Naive thymus-derived CD4-positive, alpha-beta T cell (primary cell): ENCODE measurements at regions not wholly inside any gene's neighbourhood (a gene's known extent, or its start where the extent isn't known, plus 50 kb on each side); places are given as distances from the start of the nearest gene placed in this dataset.

Experiments used
- ATAC-seq: fragments of 150-1000 bp; cut with Tn5 transposase; 2 replicates; pipeline ENCODE4 v1.10.0; 2021; ENCODE audit warnings: mild to moderate bottlenecking, moderate library complexity
- CTCF ChIA-PET: fragments of 350-600 bp; sonication (Branson Sonifier 250); formaldehyde crosslinking; loops from one replicate; lab custom pipeline; 2021; ENCODE audit warnings: antibody characterized with exemption; lab: Charles Lee
- POLR2A ChIA-PET: fragments of 350-600 bp; sonication (Branson Sonifier 250); formaldehyde crosslinking; loops from one replicate; lab custom pipeline; 2021; ENCODE audit warnings: antibody characterized with exemption, inconsistent platforms; lab: Charles Lee
- DNase-seq, 9 donors: peaks; one replicate each; pipeline versions ENCODE4 v3.0.0 to v3.0.0-alpha.2; 2020 to 2022; ENCODE audit warnings: mixed read lengths in 1 of 9
- H3K27ac ChIP-seq: one replicate; pipeline ENCODE4 v1.7.0; 2013; ENCODE audit warnings: mild to moderate bottlenecking, low read depth, low read length, moderate library complexity
- H3K27me3 ChIP-seq, 2 donors: one replicate each; pipeline ENCODE4 v1.7.0; 2013; ENCODE audit warnings: low read length in 2 of 2, mild to moderate bottlenecking in 2 of 2, moderate library complexity in 2 of 2; ENCODE audit not compliant: control insufficient read depth in 2 of 2, insufficient read depth in 2 of 2
- H3K36me3 ChIP-seq, 3 experiments: 1 replicate in 2 of 3; 2 replicates in 1 of 3; pipeline ENCODE4 v1.7.0; 2013; ENCODE audit warnings: low read length in 3 of 3, mild to moderate bottlenecking in 3 of 3, moderate library complexity in 1 of 3; ENCODE audit not compliant: insufficient read depth in 3 of 3, control insufficient read depth in 2 of 3
- H3K4me1 ChIP-seq, 2 donors: one replicate each; pipeline ENCODE4 v1.7.0; 2013; ENCODE audit warnings: low read length in 2 of 2, mild to moderate bottlenecking in 2 of 2, moderate library complexity in 1 of 2; ENCODE audit not compliant: control insufficient read depth in 2 of 2, insufficient read depth in 2 of 2
- H3K4me3 ChIP-seq: 2 replicates; pipeline ENCODE4 v1.7.0; 2013; ENCODE audit warnings: mild to moderate bottlenecking, low read length
- H3K9me3 ChIP-seq, 3 experiments: 1 replicate in 2 of 3; 2 replicates in 1 of 3; pipeline ENCODE4 v1.7.0; 2013; ENCODE audit warnings: low read length in 3 of 3; ENCODE audit not compliant: control insufficient read depth in 2 of 3
- H3K27ac Mint-ChIP-seq, 9 donors: one replicate each; pipeline ENCODE4 v1.8.0; 2020 to 2022; ENCODE audit warnings: mixed read lengths in 9 of 9, mild to moderate bottlenecking in 8 of 9, moderate library complexity in 5 of 9, inconsistent platforms in 2 of 9
- H3K27me3 Mint-ChIP-seq, 5 donors: one replicate each; pipeline ENCODE4 v1.8.0; 2021 to 2022; ENCODE audit warnings: mixed read lengths in 5 of 5, mild to moderate bottlenecking in 1 of 5
- H3K36me3 Mint-ChIP-seq, 5 donors: one replicate each; pipeline ENCODE4 v1.8.0; 2020 to 2022; ENCODE audit warnings: mixed read lengths in 5 of 5, mild to moderate bottlenecking in 3 of 5, inconsistent platforms in 1 of 5
- H3K4me1 Mint-ChIP-seq, 7 donors: one replicate each; pipeline ENCODE4 v1.8.0; 2020 to 2022; ENCODE audit warnings: mixed read lengths in 7 of 7, mild to moderate bottlenecking in 3 of 7, inconsistent platforms in 1 of 7
- H3K4me3 Mint-ChIP-seq, 10 donors: one replicate each; pipeline ENCODE4 v1.8.0; 2020 to 2022; ENCODE audit warnings: mild to moderate bottlenecking in 10 of 10, mixed read lengths in 10 of 10, moderate library complexity in 6 of 10, inconsistent platforms in 2 of 10
- H3K9me3 Mint-ChIP-seq, 11 donors: one replicate each; pipeline ENCODE4 v1.8.0; 2020 to 2022; ENCODE audit warnings: mixed read lengths in 11 of 11, mild to moderate bottlenecking in 4 of 11, inconsistent platforms in 1 of 11, moderate library complexity in 1 of 11
- intact Hi-C, 2 donors: fragments of 100-400 bp; cut with micrococcal nuclease; formaldehyde crosslinking; loops; one replicate each; pipeline ENCODE4 v1.15.1; 2023

DNA sequence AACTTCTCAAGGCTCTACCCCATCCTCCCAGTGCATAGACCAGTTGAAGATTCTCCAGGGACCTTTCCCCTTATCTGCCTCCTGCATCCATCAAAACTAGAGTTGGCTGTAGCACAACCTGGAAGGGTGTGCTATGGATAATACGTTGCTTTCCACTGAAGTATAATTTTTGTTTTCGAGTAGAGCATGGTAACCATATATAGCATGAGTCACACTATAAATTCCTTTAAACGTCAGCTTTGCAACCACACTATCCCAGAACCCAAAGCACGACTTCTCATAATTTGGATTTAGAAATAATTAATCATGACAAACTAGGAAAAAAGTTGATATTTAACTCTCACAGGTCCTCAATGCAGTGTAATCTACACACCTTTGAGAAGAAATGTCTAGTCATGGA, 138.3 kb upstream of the NBEA start:
- POLR2A ChIA-PET, result interaction anchor here (0.5 kb wide), 1 partner anchor 32 kb away, joined by 3 read pairs; no protein-coding TSS in a partner anchor
- Histone ChIP-seq H3K9me3 (no peaks in the 10 kb centered on the region), H3K4me3 (no peak overlapping the region), H3K27me3 (no peaks in the 10 kb centered on the region), H3K36me3 (no peaks in the 10 kb centered on the region), H3K27ac (no peak overlapping the region), H3K4me1 (no peaks in the 10 kb centered on the region)
- intact Hi-C loops, result no loop called here
- H3K27me3 Mint-ChIP-seq, result peaks cover 0 to 17% (median 0%) of the 10 kb centered on the region in 5 donors
- peaks cover 0 to 6% (median 2%) of the 10 kb centered on the region in 11 donors for H3K9me3 Mint-ChIP-seq
- H3K4me3 Mint-ChIP-seq, result no peak overlapping the region
- H3K27ac Mint-ChIP-seq, result no peak overlapping the region
- H3K4me1 Mint-ChIP-seq, result no peaks in the 10 kb centered on the region
- no peak for ATAC-seq
- CTCF ChIA-PET, result interaction anchor here (0.5 kb wide), 1 partner anchor 1644 kb away, joined by 3 read pairs; no protein-coding TSS in a partner anchor
- DNase-seq, result no peak
- no peaks in the 10 kb centered on the region for H3K36me3 Mint-ChIP-seq

DNA sequence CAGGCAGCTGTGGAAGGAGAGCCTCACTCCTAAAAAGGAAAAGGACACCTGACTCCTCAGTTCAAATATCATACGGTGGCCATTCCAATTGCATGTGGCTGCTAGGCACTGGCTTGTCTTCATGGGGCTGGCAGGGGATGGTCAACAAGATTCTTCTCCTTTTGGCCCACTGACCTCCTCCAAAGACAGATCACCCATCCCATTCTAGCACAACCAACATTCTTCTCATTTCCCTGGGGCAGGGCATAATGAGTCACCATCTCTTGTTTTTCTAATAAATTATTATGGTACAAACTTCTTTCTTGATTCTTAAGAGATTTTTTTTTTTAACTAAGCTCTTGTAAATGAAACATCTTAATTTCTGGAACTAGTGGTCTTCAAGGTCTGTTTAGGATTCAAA, 136.7 kb upstream of the NBEA start:
- ChIA-PET CTCF (no interaction called here), POLR2A (no interaction called here)
- ATAC-seq (no peak), DNase-seq (no peak)
- no peak overlapping the region for H3K27ac Mint-ChIP-seq
- Histone ChIP-seq H3K27me3 (no peaks in the 10 kb centered on the region), H3K4me1 (no peaks in the 10 kb centered on the region), H3K9me3 (no peaks in the 10 kb centered on the region), H3K36me3 (no peaks in the 10 kb centered on the region), H3K27ac (no peak overlapping the region), H3K4me3 (no peak overlapping the region)
- no peak overlapping the region for H3K4me3 Mint-ChIP-seq
- H3K36me3 Mint-ChIP-seq, result no peaks in the 10 kb centered on the region
- peaks cover 0 to 6% (median 1%) of the 10 kb centered on the region in 11 donors for H3K9me3 Mint-ChIP-seq
- peaks cover 0 to 6% (median 0%) of the 10 kb centered on the region in 5 donors for H3K27me3 Mint-ChIP-seq
- intact Hi-C loops, result no loop called here
- no peaks in the 10 kb centered on the region for H3K4me1 Mint-ChIP-seq

GRCh38 chr13:34808649-34809048, 133.4 kb upstream of the NBEA start:
- no peaks in the 10 kb centered on the region for H3K4me1 Mint-ChIP-seq
- ATAC-seq (no peak), DNase-seq (no peak)
- intact Hi-C loops, result no loop called here
- H3K4me3 Mint-ChIP-seq, result no peak overlapping the region
- no peaks in the 10 kb centered on the region for H3K36me3 ChIP-seq
- no peak overlapping the region for H3K4me3 ChIP-seq
- H3K27me3 Mint-ChIP-seq, result peaks cover 0 to 3% (median 0%) of the 10 kb centered on the region in 5 donors
- ChIA-PET CTCF (no interaction called here), POLR2A (no interaction called here)
- H3K4me1 ChIP-seq, result no peaks in the 10 kb centered on the region
- H3K27ac ChIP-seq, result no peak overlapping the region
- no peaks in the 10 kb centered on the region for H3K9me3 ChIP-seq
- peaks cover 0 to 31% (median 12%) of the 10 kb centered on the region in 11 donors for H3K9me3 Mint-ChIP-seq
- H3K27ac Mint-ChIP-seq, result no peak overlapping the region
- no peaks in the 10 kb centered on the region for H3K27me3 ChIP-seq
- H3K36me3 Mint-ChIP-seq, result no peaks in the 10 kb centered on the region

GRCh38 chr13:34810996-34811395, 131.1 kb upstream of the NBEA start:
- no peaks in the 10 kb centered on the region for H3K4me1 Mint-ChIP-seq
- H3K4me1 ChIP-seq, result no peaks in the 10 kb centered on the region
- CTCF ChIA-PET, result no interaction called here
- ATAC-seq, result no peak
- H3K4me3 Mint-ChIP-seq, result no peak overlapping the region
- H3K4me3 ChIP-seq, result no peak overlapping the region
- H3K36me3 ChIP-seq, result no peaks in the 10 kb centered on the region
- no peak overlapping the region for H3K27ac ChIP-seq
- POLR2A ChIA-PET, result no interaction called here
- H3K27me3 ChIP-seq, result no peaks in the 10 kb centered on the region
- H3K27me3 Mint-ChIP-seq, result no peaks in the 10 kb centered on the region
- DNase-seq, result no peak
- H3K36me3 Mint-ChIP-seq, result no peaks in the 10 kb centered on the region
- intact Hi-C loops, result no loop called here
- H3K9me3 Mint-ChIP-seq, result peaks cover 0 to 30% (median 12%) of the 10 kb centered on the region in 11 donors
- H3K9me3 ChIP-seq, result no peaks in the 10 kb centered on the region
- H3K27ac Mint-ChIP-seq, result no peak overlapping the region

DNA sequence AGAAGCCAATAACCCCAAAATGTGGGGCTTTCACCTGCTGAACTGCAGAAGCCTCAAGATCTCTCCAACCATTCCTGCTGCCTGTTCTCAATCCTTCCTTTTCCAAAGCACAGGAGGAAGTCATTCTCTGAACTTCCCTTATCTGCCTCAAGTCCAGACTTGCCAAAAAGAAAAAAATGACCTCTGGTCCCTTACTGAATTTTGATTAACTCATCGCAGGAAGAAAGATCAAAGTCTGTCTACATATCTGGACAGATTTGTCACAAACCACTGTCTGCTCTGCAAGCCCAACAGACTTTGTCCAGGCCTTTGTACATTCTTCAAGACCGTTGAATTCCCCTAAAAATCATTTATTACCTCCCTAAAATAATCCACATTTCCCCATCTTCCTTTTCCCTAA, 126.5 kb upstream of the NBEA start:
- no peak for ATAC-seq
- H3K27ac ChIP-seq, result no peak overlapping the region
- no peaks in the 10 kb centered on the region for H3K36me3 Mint-ChIP-seq
- H3K4me1 Mint-ChIP-seq, result no peaks in the 10 kb centered on the region
- H3K27ac Mint-ChIP-seq, result no peak overlapping the region
- H3K36me3 ChIP-seq, result no peaks in the 10 kb centered on the region
- ChIA-PET POLR2A (no interaction called here), CTCF (no interaction called here)
- peaks cover 0 to 27% (median 12%) of the 10 kb centered on the region in 11 donors for H3K9me3 Mint-ChIP-seq
- H3K9me3 ChIP-seq, result no peaks in the 10 kb centered on the region
- H3K27me3 Mint-ChIP-seq, result peaks cover 0 to 9% (median 0%) of the 10 kb centered on the region in 5 donors
- H3K4me1 ChIP-seq, result no peaks in the 10 kb centered on the region
- H3K4me3 Mint-ChIP-seq, result no peak overlapping the region
- H3K27me3 ChIP-seq, result no peaks in the 10 kb centered on the region
- DNase-seq, result no peak
- H3K4me3 ChIP-seq, result no peak overlapping the region
- intact Hi-C loops, result no loop called here

DNA sequence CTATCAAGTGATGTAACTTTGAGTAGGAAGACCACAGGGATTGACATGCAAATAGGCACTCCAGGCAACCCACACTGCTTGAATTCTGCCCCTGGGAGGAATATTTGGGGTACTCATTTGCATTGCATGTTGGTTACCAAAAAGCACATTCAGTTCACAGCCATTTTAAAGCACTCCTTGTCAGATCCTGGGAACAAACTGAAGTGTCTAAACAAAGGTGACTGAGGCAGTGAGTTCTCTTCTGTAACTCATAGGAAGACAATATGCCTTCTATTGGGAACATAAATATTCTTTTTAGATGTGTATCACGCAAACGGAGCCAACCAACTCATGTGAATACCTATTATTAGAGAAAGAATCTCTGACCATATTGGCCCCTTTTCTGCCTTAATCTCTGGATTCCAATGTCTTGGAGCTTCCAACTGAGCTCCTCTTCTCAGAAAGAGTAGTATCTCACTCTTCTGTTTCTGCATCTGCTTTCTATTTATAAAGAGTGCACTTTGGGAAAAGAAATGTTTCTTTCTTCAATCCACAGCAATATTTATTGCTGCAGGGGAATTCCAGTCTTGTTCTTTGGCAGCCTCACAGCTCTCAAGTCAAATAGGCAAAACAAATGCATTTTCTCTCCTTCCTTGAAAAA, 125.7 kb upstream of the NBEA start:
- intact Hi-C loops, result no loop called here
- Mint-ChIP-seq H3K4me3 (no peak overlapping the region), H3K9me3 (peaks cover 0 to 23% (median 12%) of the 10 kb centered on the region in 11 donors), H3K4me1 (no peaks in the 10 kb centered on the region), H3K27me3 (peaks cover 0 to 13% (median 0%) of the 10 kb centered on the region in 5 donors), H3K27ac (no peak overlapping the region), H3K36me3 (no peaks in the 10 kb centered on the region)
- H3K4me3 ChIP-seq, result no peak overlapping the region
- ChIA-PET CTCF (no interaction called here), POLR2A (no interaction called here)
- ATAC-seq (no peak), DNase-seq (no peak)
- H3K4me1 ChIP-seq, result no peaks in the 10 kb centered on the region
- H3K27me3 ChIP-seq, result no peaks in the 10 kb centered on the region
- no peak overlapping the region for H3K27ac ChIP-seq
- no peaks in the 10 kb centered on the region for H3K36me3 ChIP-seq
- no peaks in the 10 kb centered on the region for H3K9me3 ChIP-seq
